HCT116 (cell line): ENCODE measurements at regions not wholly inside any gene's neighbourhood (a gene's known extent, or its start where the extent isn't known, plus 50 kb on each side); places are given as distances from the start of the nearest gene placed in this dataset.

Source experiments
- CEBPB ChIP-seq: IDR thresholded peaks from 2 replicates; pipeline ENCODE4 v1.6.1; 2012; ENCODE audit warnings: low read depth
- CTCF ChIP-seq, 3 experiments: fragments of 200-600 bp in 1 of 3; sonication (generic) in 1 of 3; IDR thresholded peaks in 2 of 3; conservative IDR thresholded peaks in 1 of 3; 2 replicates each; pipeline ENCODE4 v1.5.1; 2012 to 2017; ENCODE audit warnings: low read depth in 2 of 3, low read length in 2 of 3, antibody characterized with exemption in 1 of 3, borderline replicate concordance in 1 of 3, control low read depth in 1 of 3, mild to moderate bottlenecking in 1 of 3, mixed read lengths in 1 of 3, mixed run types in 1 of 3, moderate library complexity in 1 of 3; ENCODE audit not compliant: insufficient read depth in 1 of 3
- EZH2 ChIP-seq: fragments of 200-600 bp; sonication (generic); IDR thresholded peaks from 2 replicates; pipeline ENCODE4 v1.6.1; 2017; ENCODE audit warnings: antibody characterized with exemption, mixed run types
- FOSL1 ChIP-seq: IDR thresholded peaks from 2 replicates; pipeline ENCODE4 v1.6.1; 2012; ENCODE audit warnings: low read depth
- JUND ChIP-seq: IDR thresholded peaks from 2 replicates; pipeline ENCODE4 v1.6.1; 2012
- POLR2A ChIP-seq: IDR thresholded peaks from 2 replicates; pipeline ENCODE4 v1.7.0; 2011; ENCODE audit warnings: borderline replicate concordance; ENCODE audit not compliant: insufficient read depth, insufficient read length; ENCODE audit errors: extremely low read depth
- POLR2AphosphoS5 ChIP-seq: IDR thresholded peaks from 2 replicates; pipeline ENCODE4 v1.6.1; 2011; ENCODE audit warnings: mild to moderate bottlenecking, low read depth, low read length, moderate library complexity
- REST ChIP-seq: IDR thresholded peaks from 2 replicates; pipeline ENCODE4 v1.6.1; 2012; ENCODE audit warnings: low read depth
- SIN3A ChIP-seq: IDR thresholded peaks from 2 replicates; pipeline ENCODE4 v1.6.1; 2012; ENCODE audit warnings: low read depth
- YY1 ChIP-seq: IDR thresholded peaks from 2 replicates; pipeline ENCODE4 v1.6.1; 2011; ENCODE audit warnings: low read length, low read depth, moderate library complexity, mild to moderate bottlenecking; ENCODE audit not compliant: insufficient replicate concordance; ENCODE audit errors: extremely low read depth
- ZFX ChIP-seq: fragments of 450-650 bp; IDR thresholded peaks from 2 replicates; pipeline ENCODE4 v1.6.1; 2017
- ZNF274 ChIP-seq: fragments of 200-500 bp; sonication (Bioruptor generic); IDR thresholded peaks from 2 replicates; pipeline ENCODE4 v1.6.1; 2014; ENCODE audit warnings: mild to moderate bottlenecking, low read depth, low read length, inconsistent platforms
- TF ChIP-seq, protein P1 (sequence below): IDR thresholded peaks from 2 replicates; pipeline ENCODE4 v1.6.1; 2012

DNA sequence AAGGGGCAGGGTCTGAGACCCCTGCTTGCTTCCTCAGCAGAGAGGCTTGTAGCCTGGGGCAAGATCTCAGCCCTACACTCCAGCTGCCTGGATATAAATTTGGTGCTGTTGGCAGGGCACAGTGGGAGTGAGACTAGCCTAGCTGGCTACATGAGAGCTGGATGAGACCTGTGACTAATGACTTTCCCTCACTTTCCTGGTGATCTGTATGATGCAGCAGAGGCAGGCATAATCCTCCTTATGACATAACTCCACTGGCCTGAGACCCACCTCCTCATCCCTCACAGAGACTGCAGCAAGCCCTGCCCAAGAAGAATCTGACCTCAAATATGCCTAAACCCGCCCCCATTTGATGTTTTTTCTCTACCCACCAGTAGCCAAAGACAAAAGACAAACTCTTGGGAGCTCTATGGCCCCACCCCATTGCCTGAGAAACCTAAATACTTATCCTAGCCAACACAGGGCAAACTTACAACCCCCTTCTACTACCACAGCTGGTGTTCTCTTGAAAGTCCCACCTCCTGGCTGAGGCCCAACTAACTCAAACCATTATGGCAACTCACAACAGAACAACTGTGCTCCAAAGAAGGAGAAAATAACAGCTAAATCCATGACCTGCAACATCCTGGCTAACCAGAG is 102.7 kb downstream of the NR4A2 start:
- TF ChIP-seq CTCF (IDR thresholded peaks at IDR 0.05 in 2 of 3, conservative IDR thresholded peaks at IDR 0.05 in 1 of 3; ENCODE audit: borderline replicate concordance in 1 of 3, insufficient read depth in 1 of 3, low read depth in 2 of 3, low read length in 2 of 3) (no peak), FOSL1 (no peak), EZH2 (no peak), POLR2AphosphoS5 (no peak), POLR2A (no peak), YY1 (no peak), REST (no peak), JUND (no peak), SIN3A (no peak), ZNF274 (no peak), CEBPB (no peak), ZFX (no peak)
- TF ChIP-seq, protein P1, sequence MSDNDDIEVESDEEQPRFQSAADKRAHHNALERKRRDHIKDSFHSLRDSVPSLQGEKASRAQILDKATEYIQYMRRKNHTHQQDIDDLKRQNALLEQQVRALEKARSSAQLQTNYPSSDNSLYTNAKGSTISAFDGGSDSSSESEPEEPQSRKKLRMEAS: no peak
